HG02885 (cell line): ENCODE measurements at regions not wholly inside any gene's neighbourhood (a gene's known extent, or its start where the extent isn't known, plus 50 kb on each side); places are given as distances from the start of the nearest gene placed in this dataset.
"Not testable (repeated sequence)": the region's sequence is repeated elsewhere in the genome, so short reads cannot be mapped to it uniquely, and the experiment has no call there.

ENCODE experiments used
- ATAC-seq: cut with Tn5 transposase; IDR thresholded peaks from one replicate; pipeline ENCODE4 v1.9.1; 2021; ENCODE audit warnings: mild to moderate bottlenecking; ENCODE audit not compliant: unreplicated experiment, poor library complexity

- ATAC-seq, result no peak
Observed at GRCh38 chr7:87007038-87007437, 52.4 kb downstream of the ELAPOR2 start.

DNA sequence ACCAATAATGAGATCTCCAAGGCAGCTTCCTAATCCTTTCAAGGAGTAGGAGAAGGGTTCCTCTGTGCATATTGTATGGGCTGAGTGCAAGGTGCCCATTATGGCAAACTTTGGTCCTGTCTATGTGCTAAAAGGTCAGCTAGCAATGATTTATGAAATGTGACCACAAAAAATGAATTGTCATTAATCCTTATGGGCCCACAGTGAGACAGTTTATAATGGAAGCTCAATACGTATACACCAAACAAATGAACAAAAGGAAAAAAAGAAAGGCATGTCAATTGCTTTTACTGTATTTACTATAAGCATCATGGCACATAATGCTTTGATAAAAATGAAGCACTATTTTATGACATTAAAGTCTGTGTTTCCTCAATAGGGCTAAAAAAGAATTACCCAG, 54.5 kb downstream of the ELAPOR2 start:
- no peak for ATAC-seq

DNA sequence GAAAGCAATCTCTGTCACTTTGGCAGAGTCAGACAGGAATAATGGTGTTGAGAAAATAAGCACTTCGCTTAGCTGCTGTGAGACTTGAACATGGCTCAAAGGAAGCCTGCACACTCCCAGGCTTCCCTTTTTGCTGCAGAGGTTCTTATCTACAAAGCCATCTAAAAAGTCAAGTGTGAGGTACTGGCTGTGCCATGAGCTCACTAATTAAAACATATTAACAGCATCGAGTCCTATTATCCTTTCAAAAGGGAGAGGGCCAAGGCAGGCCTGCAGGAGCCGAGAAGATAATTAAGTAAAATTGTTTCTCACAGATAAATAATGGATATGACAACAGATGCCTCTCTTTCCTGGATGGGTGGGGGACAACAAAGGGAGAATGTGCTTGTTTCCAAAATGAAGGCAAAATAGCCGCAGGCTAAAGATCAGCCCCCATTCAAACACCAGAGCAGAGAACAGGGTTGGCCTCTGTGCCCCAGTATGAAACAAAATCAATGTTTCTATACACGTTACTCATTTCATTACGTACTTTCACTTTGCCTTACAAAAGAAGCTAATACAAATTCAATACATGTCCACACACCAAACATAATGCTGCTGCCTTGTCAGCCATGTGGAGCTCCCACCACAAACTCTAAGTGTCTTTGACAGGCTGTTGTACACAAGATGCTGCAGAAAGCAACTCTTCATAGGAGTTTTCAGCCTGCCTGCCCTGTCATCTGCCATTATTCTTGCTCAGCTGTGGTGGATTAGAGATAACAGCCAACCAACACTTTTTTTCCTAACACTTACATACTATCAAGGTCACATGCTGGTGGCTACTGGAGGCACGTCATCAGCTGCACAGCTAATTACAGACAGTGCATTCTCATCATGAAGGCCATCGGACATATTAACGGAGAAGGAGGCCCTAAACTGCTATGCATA, 55.3 kb downstream of the ELAPOR2 start:
- no peak for ATAC-seq

DNA sequence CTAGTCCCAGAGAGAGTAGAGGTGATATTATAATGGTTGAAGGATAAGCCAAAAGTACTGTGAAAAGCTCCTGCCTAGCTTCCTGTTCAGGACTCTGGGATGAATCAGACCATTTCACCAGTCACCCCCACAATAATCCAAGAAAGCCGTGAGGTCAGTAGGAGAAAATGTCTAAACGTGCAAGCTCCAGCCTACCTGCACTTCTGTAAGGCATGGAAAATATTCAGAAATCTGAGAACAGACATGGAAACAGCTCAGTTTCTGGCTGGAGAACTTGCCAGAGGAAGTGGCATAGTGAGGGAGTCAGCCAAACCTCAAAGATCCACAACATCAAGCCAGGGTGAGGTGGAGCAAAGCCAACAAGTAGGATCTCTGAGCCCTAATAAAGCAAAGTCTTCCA, 58.2 kb downstream of the ELAPOR2 start:
- ATAC-seq, result no peak

- ATAC-seq, result no peak
Observed at GRCh38 chr7:87000344-87000743, 59.1 kb downstream of the ELAPOR2 start.

GRCh38 chr7:86999750-87000149, 59.7 kb downstream of the ELAPOR2 start:
- no peak for ATAC-seq

DNA sequence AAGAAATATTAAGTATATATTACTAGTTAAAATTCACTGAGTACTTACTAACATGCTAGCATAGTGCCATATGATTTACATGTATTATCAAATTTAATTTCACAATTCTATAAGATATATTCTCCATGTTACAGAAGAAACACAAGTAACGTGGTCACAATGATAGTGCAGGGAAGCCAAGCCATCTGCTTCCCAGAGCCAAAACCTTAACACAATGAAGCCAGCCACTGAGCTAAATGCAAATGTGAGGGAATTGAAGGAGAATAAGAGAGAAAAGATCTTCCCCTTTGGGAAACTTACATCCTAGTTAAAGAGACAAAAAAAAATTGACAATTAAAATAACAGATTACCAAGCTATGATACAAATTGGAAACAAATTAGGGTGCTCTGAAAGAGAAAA, 63.6 kb downstream of the ELAPOR2 start:
- no peak for ATAC-seq

- ATAC-seq, result no peak
Observed at GRCh38 chr7:86995052-86995725, 64.3 kb downstream of the ELAPOR2 start.

DNA sequence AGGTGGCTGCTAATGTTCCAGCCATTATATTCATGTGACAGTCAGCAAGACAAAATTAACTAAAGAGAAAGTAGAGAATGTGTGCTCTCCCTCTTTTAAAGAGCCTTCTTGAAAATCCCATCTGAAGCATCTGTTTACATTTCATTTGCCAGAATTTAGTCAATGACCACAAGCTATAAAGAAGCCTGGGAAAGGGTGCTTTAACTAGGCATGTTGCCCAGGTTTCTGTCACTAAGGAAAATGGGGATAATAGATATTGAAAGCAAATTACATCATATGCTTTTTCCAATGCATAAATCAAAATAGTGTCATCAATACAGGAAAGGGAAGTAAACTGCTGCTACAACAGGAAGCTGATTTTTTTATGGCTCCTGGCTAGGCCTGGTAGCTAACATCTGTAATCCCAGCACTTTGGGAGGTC, 67.7 kb downstream of the ELAPOR2 start:
- no peak for ATAC-seq

- no peak for ATAC-seq
Observed at GRCh38 chr7:86991093-86991769, 68.2 kb downstream of the ELAPOR2 start.

DNA sequence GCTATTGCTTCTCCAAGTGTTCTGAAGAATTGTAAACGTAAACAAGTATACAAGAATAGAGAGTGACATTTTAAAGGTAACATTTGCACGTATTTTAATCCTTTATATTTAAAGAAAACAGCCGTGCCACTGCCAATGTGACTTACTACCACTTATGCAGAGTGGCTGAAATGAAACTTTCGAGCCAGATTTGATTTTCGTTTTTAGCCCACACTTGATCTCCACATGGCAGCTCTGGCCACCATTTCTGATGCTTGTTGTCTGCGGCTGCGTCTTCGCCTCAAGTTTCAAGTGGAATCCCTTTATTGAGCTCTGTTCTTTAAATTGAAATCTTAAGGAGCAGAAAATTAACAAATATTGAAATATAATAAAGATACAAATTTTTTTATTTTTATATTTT, 70.0 kb downstream of the ELAPOR2 start:
- no peak for ATAC-seq

DNA sequence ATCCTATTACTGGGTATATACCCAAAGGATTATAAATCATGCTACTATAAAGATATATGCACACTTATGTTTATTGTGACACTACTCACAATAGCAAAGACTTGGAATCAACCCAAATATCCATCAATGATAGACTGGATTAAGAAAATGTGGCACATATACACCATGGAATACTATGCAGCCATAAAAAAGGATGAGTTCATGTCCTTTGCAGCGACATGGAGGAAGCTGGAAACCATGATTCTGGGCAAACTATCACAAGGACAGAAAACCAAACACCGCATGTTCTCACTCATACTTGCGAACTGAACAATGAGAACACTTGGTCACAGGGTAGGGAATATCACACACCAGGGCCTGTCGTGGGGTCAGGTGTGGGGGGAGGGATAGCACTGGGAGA, 71.6 kb downstream of the ELAPOR2 start:
- not testable (repeated sequence) for ATAC-seq

- not testable (repeated sequence) for ATAC-seq
Observed at GRCh38 chr7:86987358-86987757, 72.1 kb downstream of the ELAPOR2 start.

- ATAC-seq, result not testable (repeated sequence)
Observed at GRCh38 chr7:86985342-86985741, 74.1 kb downstream of the ELAPOR2 start.

DNA sequence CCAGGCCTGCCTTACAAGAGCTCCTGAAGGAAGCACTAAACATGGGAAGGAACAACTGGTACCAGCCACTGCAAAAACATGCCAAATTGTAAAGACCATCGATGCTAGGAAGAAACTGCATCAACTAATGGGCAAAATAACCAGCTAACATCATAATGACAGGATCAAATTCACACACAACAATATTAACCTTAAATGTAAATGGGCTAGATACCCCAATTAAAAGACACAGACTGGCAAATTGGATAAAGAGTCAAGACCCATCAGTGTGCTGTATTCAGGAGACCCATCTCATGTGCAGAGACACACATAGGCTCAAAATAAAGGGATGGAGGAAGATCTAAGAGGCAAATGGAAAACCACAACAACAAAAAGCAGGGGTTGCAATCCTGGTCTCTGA, 75.8 kb downstream of the ELAPOR2 start:
- ATAC-seq, result not testable (repeated sequence)

DNA sequence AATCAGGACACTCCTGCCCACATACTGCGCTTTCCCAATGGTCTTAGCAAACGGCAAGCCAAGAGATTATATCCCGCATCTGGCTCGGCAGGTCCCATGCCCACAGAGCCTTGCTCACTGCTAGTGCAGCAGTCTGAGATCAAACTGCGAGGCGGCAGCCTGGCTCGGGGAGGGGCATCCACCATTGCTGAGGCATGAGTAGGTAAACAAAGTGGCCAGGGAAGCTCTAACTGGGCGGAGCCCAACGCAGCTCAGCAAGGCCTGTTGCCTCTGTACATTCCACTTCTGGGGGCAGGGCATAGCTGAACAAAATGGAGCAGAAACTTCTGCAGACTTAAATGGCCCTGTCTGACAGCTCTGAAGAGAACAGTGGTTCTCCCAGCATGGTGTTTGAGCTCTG, 77.5 kb downstream of the ELAPOR2 start:
- not testable (repeated sequence) for ATAC-seq

GRCh38 chr7:86981127-86981526, 78.3 kb downstream of the ELAPOR2 start:
- no peak for ATAC-seq

DNA sequence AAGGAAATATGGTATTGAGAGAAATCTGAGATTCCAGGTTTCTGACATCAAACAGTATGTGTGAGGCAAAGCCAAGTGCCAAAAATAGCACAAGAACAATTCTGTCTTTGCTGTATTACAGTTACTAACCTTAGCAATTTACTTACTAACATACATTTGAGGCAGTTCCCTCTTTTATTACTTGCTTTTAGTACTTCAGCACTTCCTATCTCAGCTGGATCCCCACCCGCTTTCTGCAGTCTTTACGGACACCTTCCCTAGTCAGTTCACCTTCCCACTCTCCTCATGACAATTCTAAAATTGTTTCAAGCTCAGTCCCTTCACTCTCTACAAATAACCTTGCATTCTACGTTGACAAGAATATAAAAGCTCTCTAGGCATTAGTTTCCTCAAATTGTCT, 79.2 kb downstream of the ELAPOR2 start:
- no peak for ATAC-seq

- ATAC-seq, result peak; percentile 96
Observed at GRCh38 chr7:86978808-86979506, 80.5 kb downstream of the ELAPOR2 start.

- ATAC-seq, result no peak
Observed at GRCh38 chr7:86976958-86977357, 82.5 kb downstream of the ELAPOR2 start.
